ENCODE measurements at regions not wholly inside any gene's neighbourhood (a gene's known extent, or its start where the extent isn't known, plus 50 kb on each side); places are given as distances from the start of the nearest gene placed in this dataset.
"Not testable (repeated sequence)": the region's sequence is repeated elsewhere in the genome, so short reads cannot be mapped to it uniquely, and the experiment has no call there.

- no peak for ATAC-seq
These were observed 416.0 kb downstream of the ICE1 start for GRCh38 chr5:5838493-5838892.

GRCh38 chr5:5831622-5832021 is 409.1 kb downstream of the ICE1 start:
- not testable (repeated sequence) for ATAC-seq

GRCh38 chr5:5828619-5829018 is 406.1 kb downstream of the ICE1 start:
- ATAC-seq: no peak

GRCh38 chr5:5826911-5827310 is 404.4 kb downstream of the ICE1 start:
- ATAC-seq: no peak

- ATAC-seq: no peak
These were observed 400.3 kb downstream of the ICE1 start for GRCh38 chr5:5822729-5823257.

GRCh38 chr5:5816960-5817359 is 394.5 kb downstream of the ICE1 start:
- no peak for ATAC-seq

- ATAC-seq: no peak
These were observed 391.0 kb downstream of the ICE1 start for GRCh38 chr5:5813441-5813840.

- ATAC-seq: no peak
These were observed 388.0 kb downstream of the ICE1 start for GRCh38 chr5:5810461-5810860.

- ATAC-seq: no peak
These were observed 383.4 kb downstream of the ICE1 start for GRCh38 chr5:5805916-5806315.

GRCh38 chr5:5804478-5805233 is 382.2 kb downstream of the ICE1 start:
- ATAC-seq: no peak

- no peak for ATAC-seq
These were observed 378.6 kb downstream of the ICE1 start for GRCh38 chr5:5800801-5801761.

GRCh38 chr5:5799826-5800225 is 377.3 kb downstream of the ICE1 start:
- ATAC-seq: no peak

GRCh38 chr5:5799229-5799628 is 376.8 kb downstream of the ICE1 start:
- ATAC-seq: no peak

GRCh38 chr5:5798462-5798861 is 376.0 kb downstream of the ICE1 start:
- no peak for ATAC-seq

- no peak for ATAC-seq
These were observed 375.6 kb downstream of the ICE1 start for GRCh38 chr5:5798041-5798440.

- ATAC-seq: no peak
These were observed 372.7 kb downstream of the ICE1 start for GRCh38 chr5:5795074-5795771.

GRCh38 chr5:5794118-5794560 is 371.7 kb downstream of the ICE1 start:
- no peak for ATAC-seq

- ATAC-seq: no peak
These were observed 371.0 kb downstream of the ICE1 start for GRCh38 chr5:5793242-5794117.

- ATAC-seq: no peak
These were observed 369.6 kb downstream of the ICE1 start for GRCh38 chr5:5792106-5792505.

- no peak for ATAC-seq
These were observed 366.3 kb downstream of the ICE1 start for GRCh38 chr5:5788793-5789192.

- ATAC-seq: no peak
These were observed 364.9 kb downstream of the ICE1 start for GRCh38 chr5:5787373-5787772.

- ATAC-seq: no peak
These were observed 361.6 kb downstream of the ICE1 start for GRCh38 chr5:5784101-5784500.
